AG09309 (cell line): ENCODE measurements at regions not wholly inside any gene's neighbourhood (a gene's known extent, or its start where the extent isn't known, plus 50 kb on each side); places are given as distances from the start of the nearest gene placed in this dataset.
"Not testable (repeated sequence)": the region's sequence is repeated elsewhere in the genome, so short reads cannot be mapped to it uniquely, and the experiment has no call there.

ENCODE experiments used
- DNase-seq: peaks from one replicate; pipeline ENCODE4 v3.0.0-alpha.2; 2010; ENCODE audit warnings: low read depth
- H3K4me3 ChIP-seq: 2 replicates; pipeline ENCODE4 v1.5.1; 2011; ENCODE audit warnings: mild to moderate bottlenecking, low read depth, low read length, moderate library complexity; ENCODE audit not compliant: control insufficient read depth

DNA sequence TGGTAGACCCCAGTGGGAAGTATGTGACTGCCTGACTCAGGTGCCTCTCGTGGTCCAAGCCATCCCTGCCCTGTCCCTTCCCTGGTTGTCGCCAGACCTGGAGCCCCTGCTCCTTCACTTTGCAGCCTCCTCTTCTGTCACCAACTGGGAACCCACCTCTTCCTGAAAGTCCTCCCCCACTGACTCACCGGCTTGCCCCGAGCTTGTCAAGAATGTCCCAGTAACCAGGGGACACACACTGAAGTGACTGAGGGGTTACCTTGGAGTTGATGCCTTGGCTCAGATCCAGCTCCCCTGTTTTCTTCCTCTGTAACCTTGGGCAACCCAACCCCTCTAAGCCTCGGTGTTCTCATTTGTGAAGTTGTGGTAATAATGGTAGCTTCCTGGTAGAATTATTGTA, 155.4 kb downstream of the OR4F15 start:
- DNase-seq, H3K4me3 ChIP-seq: not testable (repeated sequence)

DNA sequence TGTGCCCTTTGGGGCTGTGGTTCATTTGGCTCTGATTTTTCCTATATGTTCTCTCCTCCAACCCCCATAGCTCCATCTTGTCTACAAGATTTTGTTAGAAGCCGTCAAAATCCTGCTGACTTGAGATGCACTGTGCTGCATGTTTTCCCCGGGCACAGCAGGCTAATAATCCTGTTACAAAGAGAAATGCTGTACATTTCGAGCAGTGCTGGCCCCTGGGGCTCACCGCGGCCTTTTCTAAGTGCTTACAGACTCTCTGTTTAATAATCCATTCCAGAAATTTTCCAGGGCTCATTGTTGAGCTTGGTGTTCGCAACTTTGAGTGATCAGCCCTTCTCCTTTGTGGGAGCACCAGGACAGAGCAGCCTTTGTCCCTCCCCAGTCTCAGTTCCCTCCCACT, 158.6 kb downstream of the OR4F15 start:
- not testable (repeated sequence) for H3K4me3 ChIP-seq, DNase-seq

DNA sequence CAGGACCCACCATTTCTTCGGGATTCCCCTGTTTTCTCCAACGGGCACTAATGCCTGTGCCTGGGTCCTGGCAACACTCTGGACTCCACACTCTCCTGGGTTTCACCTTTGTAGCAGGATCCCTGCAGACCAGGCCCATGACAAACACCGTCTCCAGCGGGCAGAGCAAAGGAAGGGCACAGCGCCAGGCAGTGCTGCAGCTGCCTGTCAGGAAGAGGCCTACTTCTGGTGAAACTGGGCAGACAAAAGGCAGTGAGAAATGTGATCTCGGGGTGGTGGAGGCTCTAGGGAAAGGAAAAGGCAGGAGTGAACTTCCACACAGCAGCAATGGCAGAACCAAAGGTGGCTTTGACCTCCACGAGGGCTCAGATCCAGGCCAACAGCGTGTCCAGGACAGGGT, 165.3 kb downstream of the OR4F15 start:
- DNase-seq, H3K4me3 ChIP-seq: not testable (repeated sequence)

DNA sequence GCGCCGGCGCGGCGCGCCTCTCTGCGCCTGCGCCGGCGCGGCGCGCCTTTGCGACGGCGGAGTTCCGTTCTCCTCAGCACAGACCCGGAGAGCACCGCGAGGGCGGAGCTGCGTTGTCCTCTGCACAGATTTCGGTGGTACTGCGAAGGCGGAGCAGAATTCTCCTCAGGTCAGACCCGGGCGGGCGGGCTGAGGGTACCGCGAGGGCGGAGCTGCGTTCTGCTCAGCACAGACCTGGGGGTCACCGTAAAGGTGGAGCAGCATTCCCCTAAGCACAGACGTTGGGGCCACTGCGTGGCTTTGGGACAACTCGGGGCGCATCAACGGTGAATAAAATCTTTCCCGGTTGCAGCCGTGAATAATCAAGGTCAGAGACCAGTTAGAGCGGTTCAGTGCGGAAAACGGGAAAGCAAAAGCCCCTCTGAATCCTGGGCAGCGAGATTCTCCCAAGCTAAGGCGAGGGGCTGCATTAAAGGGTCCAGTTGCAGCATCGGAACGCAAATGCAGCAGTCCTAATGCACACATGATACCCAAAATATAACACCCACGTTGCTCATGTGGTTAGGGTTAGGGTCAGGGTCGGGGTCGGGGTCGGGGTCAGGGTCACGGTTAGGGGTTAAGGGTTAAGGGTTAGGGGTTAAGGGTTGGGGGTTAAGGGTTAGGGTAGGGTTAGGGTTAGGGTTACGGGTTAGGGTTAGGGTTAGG, 168.4 kb downstream of the OR4F15 start:
- H3K4me3 ChIP-seq, DNase-seq: not testable (repeated sequence)
